ENCODE measurements at regions not wholly inside any gene's neighbourhood (a gene's known extent, or its start where the extent isn't known, plus 50 kb on each side); places are given as distances from the start of the nearest gene placed in this dataset.

- in situ Hi-C loops (cut with MboI; ENCODE audit: low sequenced_read_pairs): no loop called here
Observed at GRCh38 chr12:110993434-110993833, 73.1 kb upstream of the MYL2 start.

DNA sequence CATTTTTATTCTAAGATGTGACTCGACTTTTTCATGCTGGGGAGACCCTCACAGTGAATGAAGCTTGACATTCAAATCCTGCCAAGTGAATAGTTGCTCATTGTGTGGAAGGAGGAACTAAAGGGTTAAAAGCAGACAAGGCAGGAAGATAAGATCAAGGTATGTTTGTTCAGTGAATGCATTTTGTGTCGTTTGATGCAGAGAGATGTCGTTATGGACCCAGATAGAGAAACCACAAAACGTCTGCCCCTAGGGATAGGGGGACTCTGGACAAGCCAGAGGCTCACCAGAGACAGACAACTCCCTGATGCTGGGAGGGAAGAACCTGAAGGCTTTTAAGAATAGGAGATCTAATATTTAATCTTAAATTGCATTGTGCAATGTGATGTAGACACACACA is 72.5 kb upstream of the MYL2 start:
- in situ Hi-C loops (cut with MboI; ENCODE audit: low sequenced_read_pairs): no loop called here

- in situ Hi-C loops (cut with MboI; ENCODE audit: low sequenced_read_pairs): no loop called here
Observed at GRCh38 chr12:110983811-110984210, 63.4 kb upstream of the MYL2 start.

GRCh38 chr12:110972866-110973265 is 52.5 kb upstream of the MYL2 start:
- in situ Hi-C loops (cut with MboI; ENCODE audit: low sequenced_read_pairs): no loop called here

DNA sequence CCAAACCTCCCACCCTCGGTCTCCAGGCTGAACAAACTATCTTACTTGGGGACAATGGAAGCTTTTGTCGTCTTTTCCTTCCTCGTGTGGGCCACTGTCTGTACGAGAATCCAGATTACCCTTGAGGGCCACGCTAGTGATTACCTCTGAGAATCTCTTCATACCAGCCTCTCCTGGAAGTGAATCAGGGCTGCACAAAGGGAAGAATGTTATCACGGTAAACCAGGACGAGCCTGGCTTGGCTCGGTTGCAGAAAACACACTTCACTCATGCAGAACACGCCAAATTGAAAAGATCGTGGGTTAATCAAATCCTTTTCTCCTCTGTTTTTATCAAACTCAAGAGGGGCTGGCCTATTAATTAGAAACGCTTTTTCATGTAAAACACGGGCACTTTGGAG is 51.6 kb upstream of the MYL2 start:
- in situ Hi-C loops (cut with MboI; ENCODE audit: low sequenced_read_pairs): no loop called here

DNA sequence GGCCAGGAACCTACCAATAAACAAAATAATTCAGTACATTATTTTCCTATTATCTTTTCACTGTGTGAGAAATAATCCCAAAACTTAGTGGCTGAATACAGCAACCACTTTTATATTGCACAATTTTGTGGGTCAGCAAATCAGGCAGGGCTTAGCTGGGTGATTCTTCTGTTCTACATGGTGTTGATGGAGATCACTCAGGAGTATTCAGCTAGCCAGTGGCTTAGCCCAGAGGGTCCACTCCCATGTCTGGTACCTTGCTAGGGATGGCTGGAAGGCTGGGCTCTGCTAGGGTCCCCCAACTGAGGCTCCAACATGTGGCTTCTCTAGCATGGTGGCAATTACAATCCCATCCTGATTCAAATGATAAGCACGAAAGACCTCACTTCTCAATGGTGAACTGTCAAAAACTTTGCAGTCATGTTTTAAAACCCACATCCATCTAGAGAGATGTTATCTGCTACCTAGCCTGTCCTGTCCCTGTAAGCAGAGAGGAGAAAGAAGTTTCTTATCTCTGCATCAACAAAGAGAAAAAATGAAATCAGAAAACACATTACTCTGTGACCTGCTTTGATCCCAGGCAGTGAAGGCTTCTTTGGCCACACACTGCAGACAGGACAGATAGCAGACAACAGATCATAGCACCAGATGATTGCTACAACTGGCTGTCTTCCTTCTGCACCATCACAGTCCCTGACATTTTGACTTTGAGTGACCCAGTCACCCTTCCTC is 51.0 kb upstream of the MYL2 start:
- in situ Hi-C loops (cut with MboI; ENCODE audit: low sequenced_read_pairs): no loop called here

Measured in HL-60/S4 treated with retinoic acid at 250 ng/mL for 4 days and 3 days (cell line).